PC-9 (cell line): ENCODE measurements at regions not wholly inside any gene's neighbourhood (a gene's known extent, or its start where the extent isn't known, plus 50 kb on each side); places are given as distances from the start of the nearest gene placed in this dataset.

Source experiments
- BruUV-seq: library from RNA; stranded (reverse); fragments of 400-500 nt; replicated peaks from 2 replicates; lab custom pipeline; 2021; lab: Mats Ljungman, UMichigan
- CTCF ChIA-PET: fragments of 300-600 bp; sonication (Branson Sonifier 250); formaldehyde crosslinking; loops from one replicate; lab custom pipeline; 2022; ENCODE audit warnings: antibody characterized with exemption; lab: Charles Lee
- POLR2A ChIA-PET: fragments of 300-600 bp; sonication (Branson Sonifier 250); formaldehyde crosslinking; loops from one replicate; lab custom pipeline; 2022; ENCODE audit warnings: antibody characterized with exemption; ENCODE audit not compliant: unreplicated experiment; lab: Charles Lee
- DNase-seq, 2 experiments: peaks; one replicate each; pipeline versions ENCODE4 v3.0.0 to v3.0.0-alpha.2; 2015 to 2022; ENCODE audit warnings: mixed read lengths in 1 of 2
- H2AFZ ChIP-seq: fragments of 200-600 bp; sonication (generic); 2 replicates; pipeline ENCODE4 v1.8.1; 2017; ENCODE audit warnings: antibody characterized with exemption
- H3F3A ChIP-seq: fragments of 200-600 bp; sonication (generic); 2 replicates; pipeline ENCODE4 v1.8.1; 2017; ENCODE audit warnings: antibody characterized with exemption, mild to moderate bottlenecking, low read depth; ENCODE audit not compliant: insufficient read depth
- H3K27ac ChIP-seq: fragments of 200-600 bp; sonication (generic); 2 replicates; pipeline ENCODE4 v1.6.1; 2016; ENCODE audit warnings: mixed run types
- H3K27me3 ChIP-seq: fragments of 200-600 bp; sonication (generic); 2 replicates; pipeline ENCODE4 v1.6.1; 2016; ENCODE audit warnings: low read depth, mixed run types; ENCODE audit not compliant: insufficient read depth
- H3K36me3 ChIP-seq: fragments of 200-600 bp; sonication (generic); 2 replicates; pipeline ENCODE4 v1.6.1; 2016; ENCODE audit warnings: low read depth, mixed run types
- H3K4me1 ChIP-seq: fragments of 200-600 bp; sonication (generic); replicated peaks from 2 replicates; pipeline ENCODE4 v1.6.1; 2016; ENCODE audit warnings: mixed run types; ENCODE audit not compliant: insufficient read depth
- H3K4me2 ChIP-seq: fragments of 200-600 bp; sonication (generic); 2 replicates; pipeline ENCODE4 v1.6.1; 2017; ENCODE audit warnings: mixed run types
- H3K4me3 ChIP-seq: fragments of 200-600 bp; sonication (generic); 2 replicates; pipeline ENCODE4 v1.6.1; 2016; ENCODE audit warnings: mixed run types
- H3K79me2 ChIP-seq: fragments of 200-600 bp; sonication (generic); 2 replicates; pipeline ENCODE4 v1.6.1; 2017; ENCODE audit warnings: low read depth, mixed run types
- H3K9me2 ChIP-seq: fragments of 200-600 bp; sonication (generic); 2 replicates; pipeline ENCODE4 v1.8.1; 2017; ENCODE audit warnings: mild to moderate bottlenecking; ENCODE audit not compliant: insufficient read depth
- H3K9me3 ChIP-seq: fragments of 200-600 bp; sonication (generic); 2 replicates; pipeline ENCODE4 v1.8.1; 2016; ENCODE audit warnings: low read depth; ENCODE audit not compliant: insufficient read depth
- H4K20me1 ChIP-seq: fragments of 200-600 bp; sonication (generic); 2 replicates; pipeline ENCODE4 v1.8.1; 2017; ENCODE audit not compliant: insufficient read depth
- EZH2 ChIP-seq: fragments of 200-600 bp; sonication (generic); IDR thresholded peaks from 2 replicates; pipeline ENCODE4 v1.8.0; 2017; ENCODE audit warnings: antibody characterized with exemption, low read depth
- intact Hi-C: fragments of 100-400 bp; cut with micrococcal nuclease; formaldehyde crosslinking; loops from one replicate; pipeline ENCODE4 v1.10.0; 2022; ENCODE audit not compliant: unreplicated experiment
- TF ChIP-seq, protein P1 (sequence below): fragments of 200-600 bp; sonication (generic); conservative IDR thresholded peaks from 2 replicates; pipeline ENCODE4 v1.6.1; 2017; ENCODE audit warnings: mixed run types, antibody characterized with exemption, mild to moderate bottlenecking, moderate library complexity

DNA sequence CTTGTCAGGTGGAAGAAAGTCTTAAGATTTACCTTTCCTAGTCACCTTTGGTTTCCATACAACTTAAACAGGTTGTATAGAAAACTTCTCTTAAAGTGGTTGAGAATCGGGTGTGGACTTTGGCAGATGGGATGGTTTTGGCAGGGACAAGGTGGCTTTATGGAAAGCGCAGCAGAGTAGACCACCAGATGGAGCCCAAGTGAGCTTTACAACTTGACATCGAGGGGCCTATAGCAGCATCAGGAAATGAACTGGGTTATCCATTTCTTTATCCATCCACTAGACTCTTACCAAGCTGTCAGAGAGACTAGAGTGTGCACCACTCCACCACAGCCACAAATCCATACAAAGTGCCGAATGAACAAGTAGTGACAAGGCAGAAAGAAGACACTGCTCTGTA lies 85.3 kb upstream of the MBNL1 start:
- no peak overlapping the region for H3K4me2 ChIP-seq
- no peak overlapping the region for H3K4me3 ChIP-seq
- H4K20me1 ChIP-seq = no peaks in the 10 kb centered on the region
- intact Hi-C loops = no loop called here
- CTCF ChIA-PET = no interaction called here
- no peaks in the 10 kb centered on the region for H3K79me2 ChIP-seq
- H3F3A ChIP-seq = no peaks in the 10 kb centered on the region
- no TSS peak for BruUV-seq
- TF ChIP-seq, protein P1, sequence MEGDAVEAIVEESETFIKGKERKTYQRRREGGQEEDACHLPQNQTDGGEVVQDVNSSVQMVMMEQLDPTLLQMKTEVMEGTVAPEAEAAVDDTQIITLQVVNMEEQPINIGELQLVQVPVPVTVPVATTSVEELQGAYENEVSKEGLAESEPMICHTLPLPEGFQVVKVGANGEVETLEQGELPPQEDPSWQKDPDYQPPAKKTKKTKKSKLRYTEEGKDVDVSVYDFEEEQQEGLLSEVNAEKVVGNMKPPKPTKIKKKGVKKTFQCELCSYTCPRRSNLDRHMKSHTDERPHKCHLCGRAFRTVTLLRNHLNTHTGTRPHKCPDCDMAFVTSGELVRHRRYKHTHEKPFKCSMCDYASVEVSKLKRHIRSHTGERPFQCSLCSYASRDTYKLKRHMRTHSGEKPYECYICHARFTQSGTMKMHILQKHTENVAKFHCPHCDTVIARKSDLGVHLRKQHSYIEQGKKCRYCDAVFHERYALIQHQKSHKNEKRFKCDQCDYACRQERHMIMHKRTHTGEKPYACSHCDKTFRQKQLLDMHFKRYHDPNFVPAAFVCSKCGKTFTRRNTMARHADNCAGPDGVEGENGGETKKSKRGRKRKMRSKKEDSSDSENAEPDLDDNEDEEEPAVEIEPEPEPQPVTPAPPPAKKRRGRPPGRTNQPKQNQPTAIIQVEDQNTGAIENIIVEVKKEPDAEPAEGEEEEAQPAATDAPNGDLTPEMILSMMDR = no peak
- no peak for TF ChIP-seq EZH2
- H2AFZ ChIP-seq = no peak overlapping the region
- H3K27ac ChIP-seq = no peak overlapping the region
- no peaks in the 10 kb centered on the region for H3K4me1 ChIP-seq
- H3K9me3 ChIP-seq = no peaks in the 10 kb centered on the region
- H3K9me2 ChIP-seq = no peaks in the 10 kb centered on the region
- no peak for DNase-seq
- H3K27me3 ChIP-seq = no peaks in the 10 kb centered on the region
- POLR2A ChIA-PET = no interaction called here
- no peaks in the 10 kb centered on the region for H3K36me3 ChIP-seq

DNA sequence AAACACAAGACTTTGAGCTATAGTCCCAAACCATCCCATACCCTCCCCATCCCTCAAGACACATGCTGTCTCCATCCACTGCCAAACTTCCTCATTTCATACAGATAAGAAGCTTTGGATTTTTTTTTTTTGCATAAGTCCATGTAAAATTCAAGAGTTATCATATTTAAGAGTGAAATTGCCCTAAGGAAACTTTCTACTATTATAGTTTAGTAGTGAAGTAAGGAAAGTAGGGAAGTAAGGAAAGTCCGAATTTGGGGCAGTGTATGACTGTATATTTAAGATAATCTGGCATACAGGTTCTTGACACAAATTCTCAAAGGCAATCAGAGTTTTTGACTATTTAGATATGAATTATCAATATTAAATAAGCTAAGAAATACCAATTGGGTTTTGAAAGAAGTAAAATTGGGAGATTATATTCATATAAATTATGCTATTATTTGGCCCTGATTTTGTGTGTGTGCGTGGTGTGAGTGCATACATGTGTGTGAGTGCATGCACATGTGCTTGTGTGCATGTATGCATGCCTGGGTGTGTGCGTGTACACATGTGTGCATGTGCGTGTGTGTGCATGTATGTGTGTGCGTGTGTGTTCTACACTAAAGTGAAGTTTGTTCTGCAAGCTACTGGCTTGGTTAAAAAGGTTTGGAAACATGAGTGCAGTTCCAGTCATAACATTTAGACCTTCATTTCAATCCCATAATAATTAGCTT lies 83.6 kb upstream of the MBNL1 start:
- Histone ChIP-seq H3K4me3 (no peak overlapping the region), H3K36me3 (no peaks in the 10 kb centered on the region), H2AFZ (no peak overlapping the region), H3K79me2 (no peaks in the 10 kb centered on the region), H3F3A (no peaks in the 10 kb centered on the region), H3K27me3 (no peaks in the 10 kb centered on the region), H3K4me1 (no peaks in the 10 kb centered on the region), H3K4me2 (no peak overlapping the region), H4K20me1 (no peaks in the 10 kb centered on the region), H3K9me2 (no peaks in the 10 kb centered on the region), H3K27ac (no peak overlapping the region), H3K9me3 (no peaks in the 10 kb centered on the region)
- no peak for DNase-seq
- no TSS peak for BruUV-seq
- ChIA-PET CTCF (interaction anchor here (0.6 kb wide), 1 partner anchor 8 kb away, joined by 3 read pairs; no protein-coding TSS in a partner anchor), POLR2A (interaction anchor here (0.7 kb wide), 1 partner anchor 100 kb away, joined by 4 read pairs; no protein-coding TSS in a partner anchor)
- no peak for TF ChIP-seq EZH2
- TF ChIP-seq, protein P1 = no peak
- intact Hi-C loops = no loop called here

DNA sequence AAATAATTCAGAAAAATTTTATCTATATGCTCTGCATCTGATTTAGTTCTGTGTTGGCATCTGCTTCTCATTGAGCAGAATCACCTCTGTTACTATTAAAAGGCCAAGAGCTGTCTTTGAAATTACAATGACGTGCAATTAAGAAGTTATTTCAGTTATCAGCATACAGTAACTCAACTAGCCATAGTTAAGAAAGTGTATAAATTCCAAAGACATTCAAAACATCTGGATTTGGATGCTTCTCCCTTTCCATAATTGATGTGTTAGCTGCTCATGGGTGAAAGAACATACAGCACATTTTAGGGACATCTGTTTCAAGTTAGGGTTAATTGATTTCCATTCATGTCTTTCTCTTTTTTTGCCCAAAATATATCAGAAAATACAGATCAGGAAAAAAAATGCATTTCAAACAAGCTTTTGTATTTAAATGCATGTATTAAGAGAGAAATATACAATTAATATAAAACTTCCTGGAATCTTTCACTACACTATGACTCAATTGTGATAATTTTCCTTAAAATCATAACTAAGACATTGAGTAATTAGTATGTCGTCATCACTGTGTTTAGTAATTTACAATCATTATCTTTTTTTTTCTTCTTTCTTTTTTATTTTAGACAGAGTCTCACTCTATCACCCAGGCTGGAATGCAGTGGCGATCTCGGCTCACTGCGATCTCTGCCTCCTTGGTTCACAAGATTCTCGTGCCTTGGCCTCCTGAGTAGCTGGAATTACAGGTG lies 82.7 kb upstream of the MBNL1 start:
- no peak overlapping the region for H3K4me2 ChIP-seq
- no peaks in the 10 kb centered on the region for H3K79me2 ChIP-seq
- no peak overlapping the region for H2AFZ ChIP-seq
- no peaks in the 10 kb centered on the region for H3K9me3 ChIP-seq
- no TSS peak for BruUV-seq
- H3K4me3 ChIP-seq = no peak overlapping the region
- no peaks in the 10 kb centered on the region for H3K27me3 ChIP-seq
- no peak overlapping the region for H3K27ac ChIP-seq
- intact Hi-C loops = no loop called here
- CTCF ChIA-PET = no interaction called here
- no peaks in the 10 kb centered on the region for H3K4me1 ChIP-seq
- DNase-seq = no peak
- H3F3A ChIP-seq = no peaks in the 10 kb centered on the region
- TF ChIP-seq, protein P1 = no peak
- no peak for TF ChIP-seq EZH2
- no peaks in the 10 kb centered on the region for H3K36me3 ChIP-seq
- H4K20me1 ChIP-seq = no peaks in the 10 kb centered on the region
- no peaks in the 10 kb centered on the region for H3K9me2 ChIP-seq
- POLR2A ChIA-PET = no interaction called here
